KBM-7 (cell line): ENCODE measurements at regions not wholly inside any gene's neighbourhood (a gene's known extent, or its start where the extent isn't known, plus 50 kb on each side); places are given as distances from the start of the nearest gene placed in this dataset.
"Not testable (repeated sequence)": the region's sequence is repeated elsewhere in the genome, so short reads cannot be mapped to it uniquely, and the experiment has no call there.

Experiments
- DNase-seq: peaks from one replicate; pipeline ENCODE4 v3.0.0-alpha.2; 2015
- in situ Hi-C: fragments of 300-500 bp; cut with MboI; formaldehyde crosslinking; loops from 2 replicates; pipeline ENCODE4 v1.14.3; 2020; ENCODE audit warnings: low sequenced_read_pairs, low pct_unique_long_range_greater_than_20kb, mixed read lengths

GRCh38 chr2:90238505-90239230 lies 1547.2 kb downstream of the RPIA start:
- in situ Hi-C loops, DNase-seq: not testable (repeated sequence)

DNA sequence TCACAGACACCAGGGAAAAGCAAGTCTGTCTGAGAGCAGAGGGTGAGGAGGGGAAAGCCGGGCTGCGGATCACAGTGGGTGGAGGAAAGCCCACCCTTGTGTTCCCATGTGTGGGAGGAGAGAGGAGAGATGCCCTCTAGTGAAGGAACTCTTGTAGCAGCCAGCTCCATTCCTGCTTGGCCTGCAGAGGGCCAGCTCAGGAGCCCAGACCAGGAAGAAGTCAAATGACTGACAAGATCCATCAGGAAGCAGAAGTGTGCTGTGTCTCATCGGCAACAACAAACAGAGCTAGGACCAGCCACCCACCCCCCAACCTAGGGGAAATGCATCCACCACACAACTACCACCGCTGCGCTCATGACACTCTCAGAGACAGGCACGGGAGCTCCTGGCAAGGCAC lies 1548.3 kb downstream of the RPIA start:
- DNase-seq, in situ Hi-C loops: not testable (repeated sequence)

DNA sequence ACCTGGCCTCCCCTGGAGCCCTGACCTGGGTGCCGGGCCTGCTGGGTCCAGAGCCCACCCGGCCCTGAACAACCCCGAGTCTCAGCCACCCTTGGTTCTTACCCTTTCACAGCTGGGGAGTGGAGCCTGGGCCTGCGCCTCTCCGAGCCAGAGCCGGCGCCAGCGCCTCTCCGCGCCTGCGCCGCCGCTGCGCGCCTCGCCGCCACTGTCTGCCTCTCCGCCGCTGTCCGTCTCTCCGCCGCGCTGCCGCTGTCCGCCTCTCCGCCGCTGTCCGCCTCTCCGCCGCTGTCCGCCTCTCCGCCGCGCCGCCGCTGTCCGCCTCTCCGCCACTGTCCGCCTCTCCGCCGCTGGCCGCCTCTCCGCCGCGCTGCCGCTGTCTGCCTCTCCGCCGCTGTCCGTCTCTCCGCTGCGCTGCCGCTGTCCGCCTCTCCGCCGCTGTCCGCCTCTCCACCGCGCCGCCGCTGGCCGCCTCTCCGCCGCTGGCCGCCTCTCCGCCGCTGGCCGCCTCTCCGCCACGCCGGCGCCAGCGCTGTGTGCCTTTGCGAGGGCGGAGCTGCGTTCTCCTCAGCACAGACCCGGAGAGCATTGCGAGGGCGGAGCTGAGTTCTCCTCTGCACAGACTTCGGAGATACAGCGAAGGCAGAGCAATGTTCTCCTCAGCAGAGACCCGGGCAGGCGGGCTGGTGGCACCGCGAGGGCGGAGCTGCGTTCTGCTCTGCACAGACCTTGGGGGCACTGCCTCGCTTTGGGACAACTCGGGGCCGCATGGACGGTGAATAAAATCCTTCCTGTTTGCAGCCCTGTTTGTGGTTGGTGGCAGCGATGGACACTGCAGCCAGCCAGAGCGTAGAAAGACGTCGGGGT lies 1553.7 kb downstream of the RPIA start:
- in situ Hi-C loops, DNase-seq: not testable (repeated sequence)

DNA sequence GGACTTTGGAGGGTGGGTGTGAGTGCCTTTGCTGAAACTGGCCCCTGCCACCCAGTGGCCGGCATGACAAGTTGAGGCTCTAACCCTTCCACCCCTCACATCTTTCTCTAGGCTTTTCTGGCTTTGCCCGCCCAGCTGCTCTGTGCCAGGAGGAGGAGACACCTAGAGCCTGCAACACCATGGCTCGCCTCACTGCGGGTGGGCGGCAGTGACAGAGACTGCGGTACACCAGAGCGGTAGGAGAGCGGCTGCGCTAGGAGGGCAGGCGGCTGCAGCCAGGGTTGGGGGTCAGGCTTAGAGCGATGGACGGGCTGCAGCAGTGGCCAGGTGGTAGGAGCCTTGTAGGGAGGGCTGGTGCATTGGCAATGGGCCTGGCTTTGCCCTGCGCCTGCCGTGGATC lies 1556.9 kb downstream of the RPIA start:
- in situ Hi-C loops, DNase-seq: not testable (repeated sequence)

- DNase-seq, in situ Hi-C loops: not testable (repeated sequence)
Measured at GRCh38 chr2:90250350-90250749, 1558.9 kb downstream of the RPIA start.

- in situ Hi-C loops, DNase-seq: not testable (repeated sequence)
Measured at GRCh38 chr2:90251576-90251975, 1560.1 kb downstream of the RPIA start.

- in situ Hi-C loops, DNase-seq: not testable (repeated sequence)
Measured at GRCh38 chr2:90253306-90253705, 1561.8 kb downstream of the RPIA start.

DNA sequence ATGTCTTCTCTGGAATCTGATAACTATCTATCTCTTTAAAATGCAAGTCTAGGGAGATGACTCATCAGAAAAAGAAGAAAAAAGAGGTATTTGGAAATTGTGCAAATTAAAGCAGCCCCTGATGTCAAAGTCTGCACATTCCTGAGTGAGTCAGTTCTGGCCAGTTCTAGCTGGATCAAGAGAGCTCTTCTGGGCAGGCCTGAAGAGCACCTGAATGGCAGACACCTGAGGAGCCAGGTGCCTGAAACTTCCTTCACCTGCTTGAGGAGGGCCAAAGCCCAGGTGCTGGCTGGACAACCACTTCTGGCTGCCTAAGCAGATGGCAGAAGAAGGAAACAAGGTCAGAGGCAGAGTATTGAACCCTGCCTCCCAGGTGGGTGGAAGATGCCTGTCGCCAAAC lies 1575.4 kb downstream of the RPIA start:
- in situ Hi-C loops, DNase-seq: not testable (repeated sequence)

DNA sequence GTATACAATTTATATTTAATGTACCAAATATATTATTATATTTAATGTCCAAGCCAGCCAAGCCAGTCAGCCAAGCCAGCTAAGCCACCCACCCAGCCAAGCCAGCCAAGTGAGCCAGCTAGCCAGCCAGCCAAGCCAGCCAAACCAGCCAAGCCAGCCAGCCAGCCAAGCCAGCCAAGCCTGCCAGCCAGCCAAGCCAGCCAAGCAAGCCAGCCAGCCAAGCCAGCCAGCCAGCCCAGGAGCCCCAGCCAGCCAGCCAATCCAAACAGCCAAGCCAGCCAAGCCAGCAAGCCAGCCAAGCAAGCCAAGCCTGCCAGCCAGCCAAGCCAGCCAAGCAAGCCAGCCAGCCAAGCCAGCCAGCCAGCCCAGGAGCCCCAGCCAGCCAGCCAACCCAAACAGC lies 1596.3 kb downstream of the RPIA start:
- DNase-seq, in situ Hi-C loops: not testable (repeated sequence)

GRCh38 chr2:90288396-90288795 lies 1596.9 kb downstream of the RPIA start:
- in situ Hi-C loops: not testable (repeated sequence)

GRCh38 chr2:90289291-90289980 lies 1598.0 kb downstream of the RPIA start:
- DNase-seq, in situ Hi-C loops: not testable (repeated sequence)

More at GRCh38 chr2:90288396-90288795, 1596.9 kb downstream of the RPIA start:
- not testable (repeated sequence) for DNase-seq

- DNase-seq, in situ Hi-C loops: not testable (repeated sequence)
Measured at GRCh38 chr2:90290701-90291100, 1599.2 kb downstream of the RPIA start.

DNA sequence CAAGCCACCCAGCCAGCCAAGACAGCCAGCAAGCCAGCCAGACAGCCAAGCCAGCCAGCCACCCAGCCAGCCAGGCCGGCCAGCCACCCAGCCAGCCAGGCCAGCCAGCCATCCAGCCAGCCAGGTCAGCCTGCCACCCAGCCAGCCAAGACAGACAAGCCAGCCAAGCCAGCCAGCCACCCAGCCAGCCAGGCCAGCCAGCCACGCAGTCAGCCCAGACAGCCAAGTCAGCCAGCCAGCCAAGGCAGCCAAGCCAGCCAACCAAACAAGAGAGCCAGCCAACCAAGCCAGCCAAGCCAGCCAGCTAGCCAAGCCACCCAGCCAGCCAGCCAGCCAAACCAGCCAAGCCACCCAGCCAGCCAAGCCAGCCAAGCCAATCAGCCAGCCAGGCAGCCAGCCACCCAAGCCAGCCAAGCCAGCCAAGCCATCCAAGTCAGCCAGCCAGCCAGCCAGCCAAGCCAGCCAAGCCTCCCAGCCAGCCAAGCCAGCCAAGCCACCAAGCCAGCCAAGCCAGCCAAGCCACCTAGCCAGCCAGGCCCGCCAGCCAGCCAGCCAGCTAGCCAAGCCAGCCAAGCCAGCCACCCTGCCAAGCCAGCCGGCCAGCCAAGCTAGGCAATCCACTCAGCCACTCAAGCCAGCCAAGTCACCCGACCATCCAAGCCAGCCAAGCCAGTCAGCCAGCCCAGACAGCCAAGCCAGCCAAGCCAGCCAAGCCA lies 1599.9 kb downstream of the RPIA start:
- DNase-seq, in situ Hi-C loops: not testable (repeated sequence)

GRCh38 chr2:90291934-90292333 lies 1600.5 kb downstream of the RPIA start:
- DNase-seq, in situ Hi-C loops: not testable (repeated sequence)

GRCh38 chr2:90292451-90292850 lies 1601.0 kb downstream of the RPIA start:
- DNase-seq, in situ Hi-C loops: not testable (repeated sequence)

DNA sequence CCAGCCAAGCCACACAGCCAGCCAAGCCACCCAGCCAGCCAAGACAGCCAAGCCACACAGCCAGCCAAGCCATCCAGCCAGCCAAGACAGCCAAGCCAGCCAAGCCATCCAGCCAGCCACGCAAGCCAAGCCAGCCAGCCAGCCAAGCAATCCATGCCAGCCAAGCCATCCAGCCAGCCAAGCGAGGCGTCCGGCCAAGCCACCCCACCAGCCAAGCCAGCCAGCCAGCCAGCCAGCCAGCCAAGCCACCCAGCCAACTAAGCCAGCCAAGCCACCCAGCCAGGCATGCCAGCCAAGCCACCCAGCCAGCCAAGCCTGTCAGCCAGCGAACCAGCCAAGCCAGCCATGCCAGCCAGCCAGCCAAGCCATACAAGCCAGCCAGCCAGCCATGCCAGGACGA lies 1601.8 kb downstream of the RPIA start:
- DNase-seq, in situ Hi-C loops: not testable (repeated sequence)

GRCh38 chr2:90293806-90294205 lies 1602.3 kb downstream of the RPIA start:
- in situ Hi-C loops, DNase-seq: not testable (repeated sequence)

DNA sequence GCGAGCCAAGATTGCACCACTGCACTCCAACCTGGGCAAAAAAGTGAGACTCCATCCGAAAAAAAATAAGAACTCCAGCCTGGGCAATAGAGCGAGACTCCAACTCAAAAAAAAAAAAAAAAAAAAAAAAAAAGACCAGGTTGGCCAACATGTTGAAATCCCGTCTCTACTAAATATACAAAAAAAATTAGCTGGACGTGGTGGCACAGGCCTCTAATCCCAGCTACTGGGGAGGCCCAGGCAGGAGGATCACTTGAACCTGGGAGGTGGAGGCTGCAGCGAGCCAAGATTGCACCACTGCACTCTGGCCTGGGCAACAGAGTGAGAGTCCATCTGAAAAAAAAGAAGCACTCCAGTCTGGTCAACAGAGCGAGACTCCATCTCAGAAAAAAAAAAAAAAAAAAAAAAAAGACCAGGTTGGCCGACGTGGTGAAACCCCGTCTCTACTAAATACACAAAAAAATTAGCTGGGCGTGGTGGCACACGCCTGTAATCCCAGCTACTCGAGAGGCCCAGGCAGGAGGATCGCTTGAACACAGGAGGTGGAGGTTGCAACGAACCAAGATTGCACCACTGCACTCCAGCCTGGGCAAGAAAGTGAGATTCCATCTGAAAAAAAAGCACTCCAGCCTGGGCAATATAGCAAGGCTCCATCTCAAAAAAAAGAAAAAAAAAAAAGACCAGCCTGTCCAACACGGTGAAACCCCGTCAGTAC lies 1603.7 kb downstream of the RPIA start:
- DNase-seq, in situ Hi-C loops: not testable (repeated sequence)
